GM19468 (cell line): ENCODE measurements at regions not wholly inside any gene's neighbourhood (a gene's known extent, or its start where the extent isn't known, plus 50 kb on each side); places are given as distances from the start of the nearest gene placed in this dataset.
"Not testable (repeated sequence)": the region's sequence is repeated elsewhere in the genome, so short reads cannot be mapped to it uniquely, and the experiment has no call there.

Experiments used
- ATAC-seq: cut with Tn5 transposase; IDR thresholded peaks from one replicate; pipeline ENCODE4 v1.9.1; 2021; ENCODE audit warnings: mild to moderate bottlenecking, moderate library complexity, moderate number of reproducible peaks; ENCODE audit not compliant: unreplicated experiment; ENCODE audit errors: extremely low read depth

DNA sequence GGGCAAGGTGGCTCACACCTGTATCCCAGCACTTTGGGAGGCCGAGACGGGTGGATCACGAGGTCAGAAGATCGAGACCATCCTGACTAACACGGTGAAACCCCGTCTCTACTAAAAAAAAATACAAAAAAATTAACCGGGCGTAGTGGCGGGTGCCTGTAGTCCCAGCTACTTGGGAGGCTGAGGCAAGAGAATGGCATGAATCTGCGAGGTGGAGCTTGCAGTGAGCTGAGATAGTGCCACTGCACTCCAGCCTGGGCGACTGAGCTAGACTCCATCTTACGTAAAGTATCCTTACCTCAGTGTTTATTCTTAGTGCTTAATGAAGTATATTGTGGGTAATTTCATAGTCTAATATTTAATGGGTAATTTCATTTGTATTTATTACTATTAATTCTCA, 1203.6 kb downstream of the DSC3 start:
- not testable (repeated sequence) for ATAC-seq

DNA sequence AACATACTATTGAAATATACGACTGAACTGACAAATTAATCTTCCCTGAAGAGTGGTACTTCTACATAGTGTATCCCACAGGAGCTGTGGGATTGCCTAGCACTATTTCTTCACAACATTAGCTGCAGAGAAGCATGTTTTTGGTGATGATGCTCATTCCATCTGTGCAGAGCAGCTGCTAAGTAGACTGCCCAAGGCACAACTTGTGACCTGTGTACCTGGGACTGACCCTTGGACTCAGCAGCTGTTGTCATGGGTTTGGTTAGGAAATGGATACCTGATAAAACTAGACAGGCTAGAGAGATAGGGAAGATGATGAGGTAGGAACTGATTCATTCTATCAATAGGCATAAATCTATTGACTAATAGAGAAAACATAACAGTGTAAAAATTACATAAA, 1204.0 kb downstream of the DSC3 start:
- ATAC-seq = no peak

DNA sequence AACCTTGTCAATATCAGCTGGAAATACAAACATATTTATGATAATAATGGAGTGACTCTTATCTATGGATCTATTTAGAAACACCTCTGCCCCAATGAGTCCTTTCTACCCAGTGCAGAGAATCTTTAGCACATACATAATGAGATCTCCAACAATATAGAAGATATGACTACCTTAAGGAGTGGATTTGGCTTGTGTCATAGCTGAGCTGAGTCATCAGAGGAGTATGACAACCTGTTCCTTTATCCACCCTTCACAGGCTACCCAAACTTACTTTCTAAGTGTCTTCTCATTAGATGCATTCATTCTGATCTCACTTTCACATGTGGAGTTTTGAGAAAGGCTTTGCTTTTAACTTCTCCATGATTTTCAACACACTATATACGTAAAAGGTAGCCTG, 1218.9 kb downstream of the DSC3 start:
- no peak for ATAC-seq

DNA sequence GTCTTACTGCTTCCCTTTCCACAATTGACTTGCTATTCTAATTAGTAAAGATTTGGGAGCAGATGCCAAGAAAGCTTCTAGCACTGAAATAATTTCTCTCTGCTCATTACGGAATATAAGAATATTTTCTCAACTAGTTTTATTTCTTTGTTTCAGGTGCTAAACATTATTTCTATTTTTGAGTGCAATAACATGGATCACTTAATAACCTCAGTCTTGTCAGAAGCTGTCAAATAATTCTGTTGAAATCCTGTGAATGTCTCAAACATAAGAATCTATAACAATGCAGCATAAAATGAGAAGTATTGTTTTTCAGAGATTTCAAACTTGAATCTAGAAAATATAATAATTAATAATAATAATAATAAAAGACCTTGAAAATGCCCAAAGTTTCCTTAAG, 1221.0 kb downstream of the DSC3 start:
- ATAC-seq = no peak

DNA sequence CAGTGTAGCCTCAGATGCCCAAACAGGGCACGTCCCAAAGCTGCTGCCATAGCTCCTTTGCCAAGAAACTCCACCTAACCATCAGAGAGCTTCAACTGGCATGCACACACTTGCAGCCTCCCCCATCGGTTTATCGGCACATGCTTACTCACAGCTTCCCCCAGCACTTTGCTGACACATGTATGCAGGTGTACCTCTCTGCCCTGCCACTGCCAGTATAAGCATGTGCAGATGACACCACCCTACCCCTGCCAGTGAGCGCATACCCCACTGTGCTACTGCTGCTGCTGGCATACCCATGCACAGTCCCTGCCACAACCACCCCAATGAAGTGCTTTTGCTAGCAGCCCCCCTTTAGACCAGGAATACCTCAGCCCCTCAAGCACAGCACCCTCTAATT, 1231.0 kb downstream of the DSC3 start:
- ATAC-seq = no peak

DNA sequence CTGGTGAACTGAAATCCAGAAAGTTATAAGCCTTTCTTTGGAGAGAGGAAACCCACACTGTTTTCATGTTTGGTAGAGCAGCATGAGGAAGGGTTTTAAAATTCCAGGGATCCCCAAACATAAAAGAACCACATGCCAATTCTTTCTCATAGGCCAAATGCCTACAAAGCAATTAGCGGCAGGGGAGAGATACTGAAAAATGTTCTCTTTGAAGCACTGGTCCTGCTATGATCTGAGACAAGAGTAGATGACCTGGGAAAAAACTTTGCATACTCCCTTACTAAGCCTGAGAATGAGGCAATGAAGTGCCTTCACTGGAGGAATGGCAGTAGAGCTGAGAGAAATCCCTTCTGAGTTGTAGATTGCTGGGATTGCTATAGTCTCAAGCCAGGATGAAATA, 1261.7 kb downstream of the DSC3 start:
- no peak for ATAC-seq

DNA sequence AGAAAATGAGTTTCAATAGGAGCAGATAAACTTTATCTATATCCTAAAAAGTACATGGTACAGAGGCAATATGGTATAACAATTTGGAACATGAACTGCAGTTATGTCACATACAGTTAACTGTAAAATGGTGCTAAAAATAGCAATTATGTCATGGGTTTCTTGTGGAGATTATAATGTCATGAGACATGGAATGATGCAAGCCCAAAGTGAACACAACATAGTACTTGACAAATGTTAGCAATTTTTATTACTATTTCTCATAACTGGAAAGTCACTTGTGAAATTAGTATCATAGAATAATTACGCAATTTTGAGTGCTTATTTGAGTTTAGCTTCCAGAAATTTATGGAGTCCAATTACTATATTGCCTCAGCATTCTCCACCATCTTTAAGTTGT, 1263.4 kb downstream of the DSC3 start:
- ATAC-seq = no peak

DNA sequence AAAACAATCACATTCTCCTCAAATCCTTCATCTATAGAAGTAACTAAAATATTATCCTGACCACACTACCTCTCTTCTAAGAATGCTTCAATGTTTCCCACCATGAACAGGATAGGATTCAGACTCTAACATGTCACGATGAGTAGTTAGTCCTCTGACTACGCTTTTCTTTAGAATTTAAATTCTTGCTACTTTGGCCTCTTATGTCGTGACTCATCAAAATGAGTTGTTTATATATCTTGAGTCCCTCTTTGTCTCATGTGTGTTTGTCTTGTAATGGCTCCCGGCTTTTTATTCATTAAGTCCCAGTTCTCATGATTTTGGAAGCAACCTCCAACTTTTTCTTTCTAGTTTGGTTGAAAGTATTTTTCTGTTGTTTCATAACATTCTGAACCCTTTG, 1289.2 kb downstream of the DSC3 start:
- ATAC-seq = no peak

DNA sequence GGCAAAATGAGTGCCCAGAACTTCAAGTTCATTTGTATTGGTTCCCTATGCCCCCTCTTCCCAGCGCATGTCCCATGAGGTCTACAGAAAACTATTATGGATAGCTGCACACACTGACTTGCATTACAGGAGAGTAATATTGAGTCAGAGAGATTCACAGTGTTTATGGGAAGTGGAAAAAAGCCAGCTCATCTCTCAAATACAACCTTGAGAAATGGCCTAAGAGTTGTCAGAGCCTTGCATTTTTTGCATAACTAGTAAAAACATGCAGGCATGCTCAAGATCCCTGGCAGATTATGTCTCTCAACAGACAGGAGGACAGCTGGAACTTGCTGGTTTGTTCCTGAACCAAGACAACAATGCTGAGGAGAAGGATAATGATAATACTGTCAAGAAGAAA, 1292.8 kb downstream of the DSC3 start:
- ATAC-seq = no peak

DNA sequence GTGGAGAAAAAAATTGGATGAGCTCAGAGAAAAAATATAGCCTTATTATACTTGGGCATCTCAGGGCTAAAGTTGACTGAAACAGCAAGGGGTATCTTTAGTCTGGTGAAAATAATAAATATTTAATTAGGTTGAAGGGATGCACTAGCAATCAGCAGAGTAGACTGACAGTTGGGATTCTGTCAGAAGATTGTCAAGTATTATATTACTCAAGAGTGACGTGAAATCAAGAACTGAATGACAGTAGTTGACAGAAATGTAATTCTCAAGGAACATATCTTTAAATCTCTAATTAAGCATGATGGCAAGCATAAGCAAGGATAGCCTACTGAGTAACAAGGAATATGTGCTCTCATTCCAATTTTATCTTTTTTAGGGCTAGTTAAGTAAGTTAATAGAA, 1301.1 kb downstream of the DSC3 start:
- no peak for ATAC-seq

DNA sequence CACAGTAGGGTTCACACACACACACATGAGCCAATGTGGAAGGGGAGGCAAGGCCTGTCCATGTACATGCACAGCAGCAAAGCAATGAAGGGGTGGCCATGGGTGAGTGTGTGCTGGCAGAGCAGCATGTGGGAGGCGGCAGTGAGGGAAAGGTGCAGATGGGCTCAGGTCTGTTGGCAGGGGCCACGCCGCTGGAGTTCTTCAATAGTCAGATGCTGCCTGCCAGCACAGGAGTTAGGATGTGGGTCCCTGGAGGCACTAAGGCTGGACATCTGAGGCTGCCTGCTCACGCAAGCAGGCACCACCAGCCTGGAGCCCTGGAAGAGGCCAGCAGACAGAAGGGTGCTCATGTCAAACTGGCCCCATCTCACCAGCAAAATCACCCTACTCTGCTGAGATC, 1304.9 kb downstream of the DSC3 start:
- no peak for ATAC-seq

DNA sequence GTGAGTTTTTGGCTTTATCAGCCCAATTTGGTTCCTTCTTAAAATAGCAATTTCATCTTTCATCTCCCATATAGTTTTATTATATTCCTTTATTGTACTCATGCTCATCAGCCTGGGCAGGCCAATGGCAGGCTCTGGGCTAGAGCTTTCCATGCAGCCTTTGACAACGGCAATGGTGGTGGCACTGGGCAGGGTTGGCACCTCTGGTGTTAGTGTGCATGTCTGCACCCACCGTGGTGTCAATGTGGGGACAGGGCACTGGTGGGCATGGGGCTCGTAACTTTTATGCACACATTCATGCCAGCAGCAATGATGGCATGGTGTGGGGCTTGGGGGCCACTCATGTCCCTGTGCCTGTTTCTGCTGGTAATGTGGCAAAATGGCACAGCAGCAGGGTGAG, 1305.4 kb downstream of the DSC3 start:
- no peak for ATAC-seq

DNA sequence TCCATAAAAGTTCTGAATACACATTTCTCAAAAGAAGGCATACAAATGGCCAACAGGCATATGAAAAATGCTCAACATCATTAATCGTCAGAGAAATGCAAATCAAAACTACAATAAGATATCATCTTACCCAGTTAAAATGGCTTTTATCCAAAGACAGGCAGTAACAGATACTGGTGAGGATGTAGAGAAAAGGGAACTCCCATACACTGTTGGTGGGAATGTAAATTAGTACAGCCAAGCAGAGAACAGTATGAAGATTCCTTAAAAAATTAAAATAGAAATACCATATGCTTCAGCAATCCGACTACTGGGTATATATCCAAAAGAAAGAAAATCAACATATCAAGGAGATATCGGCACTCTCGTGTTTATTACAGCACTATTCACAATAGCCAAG, 1312.5 kb downstream of the DSC3 start:
- ATAC-seq = no peak

DNA sequence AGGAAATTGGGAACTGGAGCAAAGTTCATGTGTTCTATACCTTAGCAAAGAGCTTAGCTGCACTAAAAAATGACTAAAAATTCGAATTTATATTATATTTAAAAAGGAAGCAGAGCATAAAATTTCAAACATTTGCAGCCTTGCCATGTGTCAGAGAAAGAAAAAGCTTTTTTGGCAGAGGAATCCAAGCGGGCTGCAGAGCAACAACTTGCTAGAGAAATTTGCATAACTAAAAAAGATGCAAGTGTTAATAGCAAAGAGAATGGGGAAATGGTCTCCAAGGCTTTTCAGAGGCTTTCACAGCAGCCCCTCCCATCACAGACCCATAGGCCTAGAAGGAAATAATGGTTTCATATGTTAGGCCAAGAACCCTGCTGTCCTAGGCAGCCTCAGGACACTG, 1315.9 kb downstream of the DSC3 start:
- no peak for ATAC-seq

DNA sequence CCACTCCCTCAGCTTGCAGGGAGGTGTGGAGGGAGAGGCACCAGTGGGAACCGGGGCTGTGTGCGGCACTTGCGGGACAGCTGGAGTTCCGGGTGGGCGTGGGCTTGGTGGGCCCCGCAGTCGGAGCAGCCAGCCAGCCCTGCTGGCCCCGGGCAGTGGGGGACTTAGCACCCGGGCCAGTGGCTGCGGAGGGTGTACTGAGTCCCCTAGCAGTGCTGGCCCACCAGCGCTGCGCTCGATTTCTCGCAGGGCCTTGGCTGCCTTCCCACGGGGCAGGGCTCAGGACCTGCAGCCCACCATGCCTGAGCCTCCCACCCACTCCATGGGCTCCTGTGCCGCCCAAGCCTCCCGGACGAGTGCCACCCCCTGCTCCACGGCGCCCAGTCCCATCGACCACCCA, 1319.1 kb downstream of the DSC3 start:
- ATAC-seq = not testable (repeated sequence)

DNA sequence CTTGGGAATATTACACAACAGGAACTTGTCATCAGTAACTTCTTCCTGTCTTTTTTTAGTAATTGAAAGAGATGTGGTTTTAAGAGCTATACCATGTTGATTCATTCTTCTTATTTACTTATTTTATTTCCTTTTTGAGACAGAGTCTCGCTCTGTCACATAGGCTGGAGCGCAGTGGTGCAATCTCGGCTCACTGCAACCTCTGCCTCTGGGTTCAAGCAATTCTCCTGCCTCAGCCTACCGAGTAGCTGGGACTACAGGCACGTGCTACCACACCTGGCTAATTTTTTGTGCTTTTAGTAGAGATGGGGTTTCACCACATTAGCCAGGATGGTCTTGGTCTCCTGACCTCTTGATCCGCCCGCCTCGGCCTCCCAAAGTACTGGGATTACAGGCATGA, 1326.6 kb downstream of the DSC3 start:
- not testable (repeated sequence) for ATAC-seq

DNA sequence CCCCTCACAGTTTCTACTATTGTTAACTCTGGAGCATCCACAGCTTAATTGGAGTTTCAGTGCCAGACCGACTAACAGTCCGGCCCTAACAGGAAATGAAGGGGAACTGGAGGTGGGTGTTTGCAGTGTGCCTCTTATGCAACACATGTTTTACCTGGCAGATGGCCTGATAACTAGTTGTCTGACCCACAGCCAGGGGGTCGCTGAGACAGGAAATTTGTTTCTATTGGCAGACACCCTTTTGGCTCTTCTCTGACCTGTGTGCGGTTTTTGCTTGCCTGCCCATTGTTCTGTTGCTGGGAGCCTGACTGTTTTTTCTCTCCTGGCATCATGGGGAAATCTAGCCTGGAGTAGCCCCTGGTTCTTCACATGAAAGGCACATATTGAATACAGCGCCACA, 1329.8 kb downstream of the DSC3 start:
- ATAC-seq = no peak

DNA sequence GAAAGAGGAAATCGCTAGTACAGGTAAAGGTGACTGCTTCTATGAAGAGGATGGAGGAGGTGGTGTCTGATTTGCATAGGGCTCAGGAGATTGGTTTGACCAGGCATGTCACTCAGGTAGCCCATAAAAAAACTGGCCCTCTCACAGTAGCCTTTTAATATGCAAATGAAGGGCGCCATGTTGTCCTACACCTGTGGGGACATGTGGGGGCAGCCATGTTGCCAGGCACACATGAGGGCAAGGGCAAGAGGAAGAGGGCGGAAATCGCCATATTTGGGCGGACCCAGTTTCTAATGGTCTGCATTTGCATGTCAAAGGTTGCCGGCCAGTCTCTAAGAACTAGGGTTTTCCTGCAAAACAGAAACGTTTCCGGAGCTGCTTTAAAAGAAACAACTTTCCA, 1330.6 kb downstream of the DSC3 start:
- ATAC-seq = no peak

DNA sequence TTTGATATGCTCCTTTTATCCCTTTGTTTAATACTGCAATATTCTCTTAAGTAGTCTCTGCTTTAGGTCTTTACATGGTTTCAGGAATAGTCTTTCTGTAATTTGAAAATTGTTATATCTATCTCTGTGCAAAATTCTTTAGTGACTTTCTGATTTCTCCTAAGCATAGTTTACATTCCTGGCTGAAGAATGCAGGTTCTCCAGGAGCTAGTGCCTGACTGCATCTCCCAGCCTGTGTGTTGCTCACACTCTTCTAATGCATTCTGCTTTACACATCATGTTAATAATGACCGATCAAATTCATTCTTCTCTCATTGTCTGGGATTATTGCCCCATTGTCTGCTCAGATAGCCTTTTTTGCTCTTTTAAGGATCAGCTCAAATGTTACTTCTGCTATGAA, 1349.2 kb downstream of the DSC3 start:
- no peak for ATAC-seq

DNA sequence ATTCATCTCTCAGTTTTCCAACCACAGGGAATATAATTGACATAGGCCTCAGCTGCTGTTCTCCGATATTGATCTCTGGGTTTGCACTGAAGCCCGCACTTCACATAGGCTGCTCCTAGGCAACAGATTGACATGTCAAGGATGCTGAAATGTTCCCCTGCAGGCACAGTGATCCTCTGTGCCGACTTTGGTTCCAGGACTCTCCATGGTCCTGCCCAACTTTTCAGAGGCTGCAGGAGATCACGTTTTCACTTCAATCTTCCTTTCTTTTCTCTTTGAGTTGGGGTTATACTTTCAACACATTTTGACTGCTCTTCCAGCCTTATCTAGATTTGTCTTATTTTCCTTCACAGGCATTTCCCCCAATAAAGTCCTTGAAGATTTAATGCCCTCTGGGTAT, 1361.0 kb downstream of the DSC3 start:
- ATAC-seq = no peak

DNA sequence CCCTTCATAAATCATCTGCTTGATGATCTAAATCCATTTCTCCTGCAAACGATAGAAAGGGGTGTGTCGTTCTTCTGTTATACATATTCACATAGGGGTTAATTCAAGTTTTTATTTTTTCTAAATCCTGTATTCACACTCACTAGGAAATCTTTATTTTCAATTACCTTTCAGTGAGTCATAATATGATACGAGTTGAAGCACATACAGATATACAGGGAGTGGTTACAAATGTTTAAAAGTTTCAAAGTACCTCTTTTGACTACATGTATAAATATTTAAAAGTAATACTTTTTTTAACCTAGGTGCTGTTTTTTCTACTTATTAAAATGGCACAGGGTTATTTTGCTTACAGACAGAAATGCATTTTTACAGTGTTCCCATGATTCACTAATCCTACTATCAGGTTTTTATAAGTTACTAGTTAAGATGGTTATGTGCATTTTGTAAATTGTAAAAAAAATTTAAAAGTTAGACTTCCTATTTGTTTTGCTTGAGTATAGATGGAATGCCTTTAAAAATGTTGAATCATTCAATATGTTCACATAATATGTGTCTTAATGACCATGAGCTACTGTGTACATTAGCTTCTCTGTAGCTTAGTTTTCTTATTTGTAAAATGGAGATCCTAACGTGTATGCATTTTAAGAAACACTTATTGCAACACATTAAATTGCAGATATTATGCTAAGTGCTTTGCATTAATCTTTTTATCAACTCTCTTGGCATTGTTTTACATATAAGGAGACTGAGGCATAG, 1378.1 kb downstream of the DSC3 start:
- ATAC-seq = no peak

DNA sequence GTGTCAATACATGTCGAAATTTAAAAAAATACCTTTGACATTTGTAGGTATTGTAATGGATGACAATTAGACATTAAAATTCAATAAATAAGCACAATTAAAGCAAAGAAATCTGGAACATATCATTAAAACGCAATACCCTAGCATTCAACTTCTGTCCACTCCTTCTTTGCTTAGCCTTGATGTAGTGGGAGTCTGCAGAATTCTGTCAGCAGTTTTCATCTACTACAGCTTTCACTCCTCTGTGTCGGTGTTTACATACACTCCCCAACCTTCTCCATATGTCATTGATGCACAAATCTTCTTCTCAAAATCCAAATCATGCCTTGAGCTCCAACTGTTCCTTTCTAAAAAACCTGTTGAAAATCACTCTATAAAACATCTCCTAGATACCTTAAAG, 1380.6 kb downstream of the DSC3 start:
- no peak for ATAC-seq

DNA sequence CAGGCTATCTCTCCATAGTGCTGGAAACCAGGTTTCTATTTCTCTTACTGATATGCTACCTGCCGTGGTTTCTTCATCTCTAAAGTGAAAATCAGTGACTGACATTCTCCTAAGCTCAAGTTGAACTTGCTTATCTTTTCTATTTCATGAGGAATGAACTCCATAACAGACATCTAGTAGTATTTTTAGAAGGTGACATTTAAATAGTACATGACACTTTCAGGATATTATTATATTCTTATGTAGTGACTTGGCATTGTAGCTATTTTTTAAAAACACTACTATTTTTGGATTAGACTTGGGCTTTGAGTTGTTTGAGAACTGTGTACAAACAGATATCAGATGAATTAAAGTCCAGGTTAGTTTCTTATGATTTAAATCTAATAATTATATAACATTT, 1381.8 kb downstream of the DSC3 start:
- no peak for ATAC-seq
